ENCODE measurements at regions not wholly inside any gene's neighbourhood (a gene's known extent, or its start where the extent isn't known, plus 50 kb on each side); places are given as distances from the start of the nearest gene placed in this dataset.
"Not testable (repeated sequence)": the region's sequence is repeated elsewhere in the genome, so short reads cannot be mapped to it uniquely, and the experiment has no call there.

DNA sequence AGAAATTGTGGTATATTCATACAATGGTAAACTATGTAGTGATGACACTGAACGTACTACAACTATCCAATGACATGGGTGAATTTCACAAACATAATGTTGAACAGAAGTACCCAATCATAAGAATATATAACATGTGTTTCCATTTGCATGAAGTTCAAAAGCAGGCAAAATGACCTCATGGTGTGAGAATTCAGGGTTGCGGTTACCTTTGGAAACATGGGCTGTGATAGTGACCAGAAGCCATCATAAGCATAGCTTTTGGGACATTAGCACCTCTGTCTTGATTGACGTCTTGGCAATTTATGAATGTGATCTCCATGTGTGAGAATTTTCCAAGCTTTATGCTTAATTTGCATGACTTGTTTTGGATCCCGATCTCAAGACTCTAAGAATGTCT lies 500.1 kb upstream of the JAG1 start:
- no peaks in the 10 kb centered on the region for H3K36me3 ChIP-seq (ENCODE audit: control insufficient read depth, insufficient read depth, low read length)
- no peaks in the 10 kb centered on the region for H3K9me3 ChIP-seq (ENCODE audit: control insufficient read depth, low read length)
- no peak overlapping the region for H3K4me3 ChIP-seq (ENCODE audit: low read length)
- no peaks in the 10 kb centered on the region for H3K27me3 ChIP-seq (ENCODE audit: control insufficient read depth, insufficient read depth, low read length)
- no peaks in the 10 kb centered on the region for H3K4me1 ChIP-seq (ENCODE audit: control insufficient read depth, insufficient read depth, low read length)
- no peak overlapping the region for H3K9ac ChIP-seq (ENCODE audit: low read length)

DNA sequence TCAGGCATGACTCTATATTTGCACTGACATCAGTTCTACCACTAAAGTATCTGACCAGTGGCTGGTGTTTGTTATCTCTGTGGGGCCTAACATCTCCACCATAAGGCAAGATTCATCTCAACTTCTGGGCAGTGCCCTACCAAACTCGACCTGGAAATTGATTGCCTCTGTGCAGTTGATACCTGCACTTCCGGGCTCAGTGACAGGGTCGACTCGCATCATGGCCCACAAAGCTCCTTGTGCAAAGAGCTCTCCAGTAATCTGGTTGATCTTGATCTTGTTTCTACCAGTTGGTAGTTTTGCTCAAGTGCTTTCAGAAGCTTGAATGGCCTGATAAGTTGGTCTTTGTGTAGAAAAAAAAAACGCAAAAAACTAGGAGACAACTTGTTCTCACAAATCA lies 501.1 kb upstream of the JAG1 start:
- no peak overlapping the region for H3K4me3 ChIP-seq (ENCODE audit: low read length)
- H3K4me1 ChIP-seq (ENCODE audit: control insufficient read depth, insufficient read depth, low read length) = no peaks in the 10 kb centered on the region
- no peaks in the 10 kb centered on the region for H3K27me3 ChIP-seq (ENCODE audit: control insufficient read depth, insufficient read depth, low read length)
- no peaks in the 10 kb centered on the region for H3K9me3 ChIP-seq (ENCODE audit: control insufficient read depth, low read length)
- no peaks in the 10 kb centered on the region for H3K36me3 ChIP-seq (ENCODE audit: control insufficient read depth, insufficient read depth, low read length)
- no peak overlapping the region for H3K9ac ChIP-seq (ENCODE audit: low read length)

DNA sequence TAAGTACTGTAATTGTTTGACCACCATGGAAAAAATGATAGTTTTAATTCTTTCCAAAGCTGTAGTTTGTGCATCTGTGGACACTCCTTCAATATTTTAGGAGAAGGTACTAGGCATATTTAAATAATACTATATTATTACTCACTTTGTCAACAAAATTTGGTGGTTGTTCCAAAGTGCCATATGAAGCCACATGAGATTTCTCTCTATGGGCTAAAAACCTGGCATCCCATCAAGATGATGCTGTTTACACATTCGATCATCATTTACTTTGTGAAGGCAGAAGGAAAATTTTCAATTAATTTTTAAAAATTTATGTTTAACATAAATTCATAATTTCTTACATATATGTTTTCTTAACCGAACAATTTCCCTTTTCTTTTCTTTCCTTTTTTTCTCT lies 502.6 kb upstream of the JAG1 start:
- H3K36me3 ChIP-seq (ENCODE audit: control insufficient read depth, insufficient read depth, low read length) = no peaks in the 10 kb centered on the region
- H3K9ac ChIP-seq (ENCODE audit: low read length) = no peak overlapping the region
- H3K27me3 ChIP-seq (ENCODE audit: control insufficient read depth, insufficient read depth, low read length) = no peaks in the 10 kb centered on the region
- no peaks in the 10 kb centered on the region for H3K4me1 ChIP-seq (ENCODE audit: control insufficient read depth, insufficient read depth, low read length)
- H3K4me3 ChIP-seq (ENCODE audit: low read length) = no peak overlapping the region
- no peaks in the 10 kb centered on the region for H3K9me3 ChIP-seq (ENCODE audit: control insufficient read depth, low read length)

- H3K4me3 ChIP-seq (ENCODE audit: low read length) = no peak overlapping the region
- no peak overlapping the region for H3K9ac ChIP-seq (ENCODE audit: low read length)
- H3K27me3 ChIP-seq (ENCODE audit: control insufficient read depth, insufficient read depth, low read length) = no peaks in the 10 kb centered on the region
Observed at GRCh38 chr20:11178946-11179654, 505.3 kb upstream of the JAG1 start.

DNA sequence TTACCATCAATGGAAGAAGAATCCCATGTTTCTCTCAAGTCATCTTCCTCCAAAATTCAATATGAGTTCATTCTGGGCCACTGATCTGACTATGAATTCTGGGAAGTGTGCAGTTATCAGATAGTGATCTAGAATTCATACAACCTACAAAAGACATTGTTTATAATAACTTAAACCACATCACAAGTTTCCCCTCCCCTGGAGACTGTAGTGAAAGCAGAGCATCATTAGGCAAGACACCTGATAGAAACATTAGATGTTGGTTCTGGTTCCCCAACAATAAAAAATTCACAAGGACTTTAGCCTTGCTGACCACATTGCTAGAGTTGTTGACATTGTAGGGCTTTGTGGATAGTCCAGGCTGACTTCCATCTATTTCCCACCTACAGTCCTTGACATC lies 506.4 kb upstream of the JAG1 start:
- Histone ChIP-seq H3K9me3 (ENCODE audit: control insufficient read depth, low read length) (no peaks in the 10 kb centered on the region), H3K9ac (ENCODE audit: low read length) (no peak overlapping the region), H3K27me3 (ENCODE audit: control insufficient read depth, insufficient read depth, low read length) (no peaks in the 10 kb centered on the region), H3K4me3 (ENCODE audit: low read length) (no peak overlapping the region), H3K36me3 (ENCODE audit: control insufficient read depth, insufficient read depth, low read length) (no peaks in the 10 kb centered on the region), H3K4me1 (ENCODE audit: control insufficient read depth, insufficient read depth, low read length) (no peaks in the 10 kb centered on the region)

More at GRCh38 chr20:11178946-11179654, 505.3 kb upstream of the JAG1 start:
- Histone ChIP-seq H3K4me1 (ENCODE audit: control insufficient read depth, insufficient read depth, low read length) (no peaks in the 10 kb centered on the region), H3K36me3 (ENCODE audit: control insufficient read depth, insufficient read depth, low read length) (no peaks in the 10 kb centered on the region), H3K9me3 (ENCODE audit: control insufficient read depth, low read length) (no peaks in the 10 kb centered on the region)

GRCh38 chr20:11181129-11181528 lies 507.3 kb upstream of the JAG1 start:
- H3K9ac ChIP-seq (ENCODE audit: low read length); H3K36me3 ChIP-seq (ENCODE audit: control insufficient read depth, insufficient read depth, low read length); H3K27me3 ChIP-seq (ENCODE audit: control insufficient read depth, insufficient read depth, low read length); H3K4me3 ChIP-seq (ENCODE audit: low read length); H3K9me3 ChIP-seq (ENCODE audit: control insufficient read depth, low read length); H3K4me1 ChIP-seq (ENCODE audit: control insufficient read depth, insufficient read depth, low read length): not testable (repeated sequence)

GRCh38 chr20:11181966-11182365 lies 508.2 kb upstream of the JAG1 start:
- Histone ChIP-seq H3K9ac (ENCODE audit: low read length) (no peak overlapping the region), H3K36me3 (ENCODE audit: control insufficient read depth, insufficient read depth, low read length) (no peaks in the 10 kb centered on the region), H3K27me3 (ENCODE audit: control insufficient read depth, insufficient read depth, low read length) (no peaks in the 10 kb centered on the region), H3K9me3 (ENCODE audit: control insufficient read depth, low read length) (no peaks in the 10 kb centered on the region), H3K4me3 (ENCODE audit: low read length) (no peak overlapping the region), H3K4me1 (ENCODE audit: control insufficient read depth, insufficient read depth, low read length) (no peaks in the 10 kb centered on the region)

DNA sequence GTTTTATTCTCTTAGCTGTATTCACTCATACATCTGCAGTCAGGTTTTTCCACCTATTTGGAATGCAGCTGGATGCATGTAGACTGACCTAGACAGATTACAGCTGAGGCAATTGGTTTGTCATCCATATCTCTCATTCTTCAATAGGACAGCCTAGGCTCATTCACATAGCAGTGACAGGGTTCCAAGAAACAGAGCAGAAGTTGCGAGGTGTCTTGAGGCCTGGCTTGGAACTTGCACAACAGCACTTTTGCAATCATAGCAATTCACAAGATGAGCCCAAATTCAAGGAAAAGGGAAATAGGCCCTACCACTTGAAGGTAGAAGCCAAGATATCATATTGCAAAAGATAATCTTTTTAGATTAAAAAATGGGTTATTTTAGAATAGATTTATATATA lies 508.9 kb upstream of the JAG1 start:
- no peaks in the 10 kb centered on the region for H3K9me3 ChIP-seq (ENCODE audit: control insufficient read depth, low read length)
- no peaks in the 10 kb centered on the region for H3K27me3 ChIP-seq (ENCODE audit: control insufficient read depth, insufficient read depth, low read length)
- no peak overlapping the region for H3K4me3 ChIP-seq (ENCODE audit: low read length)
- no peaks in the 10 kb centered on the region for H3K4me1 ChIP-seq (ENCODE audit: control insufficient read depth, insufficient read depth, low read length)
- no peak overlapping the region for H3K9ac ChIP-seq (ENCODE audit: low read length)
- H3K36me3 ChIP-seq (ENCODE audit: control insufficient read depth, insufficient read depth, low read length) = no peaks in the 10 kb centered on the region

- Histone ChIP-seq H3K4me3 (ENCODE audit: low read length) (no peak overlapping the region), H3K36me3 (ENCODE audit: control insufficient read depth, insufficient read depth, low read length) (no peaks in the 10 kb centered on the region), H3K4me1 (ENCODE audit: control insufficient read depth, insufficient read depth, low read length) (no peaks in the 10 kb centered on the region)
Observed at GRCh38 chr20:11186301-11187008, 512.7 kb upstream of the JAG1 start.

GRCh38 chr20:11188843-11189603 lies 515.2 kb upstream of the JAG1 start:
- Histone ChIP-seq H3K36me3 (ENCODE audit: control insufficient read depth, insufficient read depth, low read length) (no peaks in the 10 kb centered on the region), H3K9me3 (ENCODE audit: control insufficient read depth, low read length) (no peaks in the 10 kb centered on the region), H3K9ac (ENCODE audit: low read length) (no peak overlapping the region), H3K4me1 (ENCODE audit: control insufficient read depth, insufficient read depth, low read length) (no peaks in the 10 kb centered on the region), H3K4me3 (ENCODE audit: low read length) (no peak overlapping the region), H3K27me3 (ENCODE audit: control insufficient read depth, insufficient read depth, low read length) (no peaks in the 10 kb centered on the region)

More at GRCh38 chr20:11186301-11187008, 512.7 kb upstream of the JAG1 start:
- no peaks in the 10 kb centered on the region for H3K9me3 ChIP-seq (ENCODE audit: control insufficient read depth, low read length)
- no peaks in the 10 kb centered on the region for H3K27me3 ChIP-seq (ENCODE audit: control insufficient read depth, insufficient read depth, low read length)
- no peak overlapping the region for H3K9ac ChIP-seq (ENCODE audit: low read length)

GRCh38 chr20:11190741-11191140 lies 516.9 kb upstream of the JAG1 start:
- Histone ChIP-seq H3K4me3 (ENCODE audit: low read length) (no peak overlapping the region), H3K4me1 (ENCODE audit: control insufficient read depth, insufficient read depth, low read length) (no peaks in the 10 kb centered on the region), H3K9me3 (ENCODE audit: control insufficient read depth, low read length) (no peaks in the 10 kb centered on the region), H3K27me3 (ENCODE audit: control insufficient read depth, insufficient read depth, low read length) (no peaks in the 10 kb centered on the region), H3K9ac (ENCODE audit: low read length) (no peak overlapping the region), H3K36me3 (ENCODE audit: control insufficient read depth, insufficient read depth, low read length) (no peaks in the 10 kb centered on the region)

- no peaks in the 10 kb centered on the region for H3K36me3 ChIP-seq (ENCODE audit: control insufficient read depth, insufficient read depth, low read length)
- no peaks in the 10 kb centered on the region for H3K27me3 ChIP-seq (ENCODE audit: control insufficient read depth, insufficient read depth, low read length)
- H3K4me1 ChIP-seq (ENCODE audit: control insufficient read depth, insufficient read depth, low read length) = no peaks in the 10 kb centered on the region
- H3K9ac ChIP-seq (ENCODE audit: low read length) = no peak overlapping the region
- H3K4me3 ChIP-seq (ENCODE audit: low read length) = no peak overlapping the region
- H3K9me3 ChIP-seq (ENCODE audit: control insufficient read depth, low read length) = no peaks in the 10 kb centered on the region
Observed at GRCh38 chr20:11192106-11192505, 518.3 kb upstream of the JAG1 start.

Data from mucosa of stomach (tissue), 1 donor.